VCaP (cell line): ENCODE measurements at regions not wholly inside any gene's neighbourhood (a gene's known extent, or its start where the extent isn't known, plus 50 kb on each side); places are given as distances from the start of the nearest gene placed in this dataset.
"Not testable (repeated sequence)": the region's sequence is repeated elsewhere in the genome, so short reads cannot be mapped to it uniquely, and the experiment has no call there.

ENCODE experiments used
- H3K27ac ChIP-seq: fragments of 450-650 bp; 2 replicates; pipeline ENCODE4 v1.5.1; 2017
- TF ChIP-seq, protein P1 (sequence below): fragments of 450-650 bp; conservative IDR thresholded peaks from 2 replicates; pipeline ENCODE4 v1.5.1; 2017; ENCODE audit warnings: mild to moderate bottlenecking, moderate library complexity

DNA sequence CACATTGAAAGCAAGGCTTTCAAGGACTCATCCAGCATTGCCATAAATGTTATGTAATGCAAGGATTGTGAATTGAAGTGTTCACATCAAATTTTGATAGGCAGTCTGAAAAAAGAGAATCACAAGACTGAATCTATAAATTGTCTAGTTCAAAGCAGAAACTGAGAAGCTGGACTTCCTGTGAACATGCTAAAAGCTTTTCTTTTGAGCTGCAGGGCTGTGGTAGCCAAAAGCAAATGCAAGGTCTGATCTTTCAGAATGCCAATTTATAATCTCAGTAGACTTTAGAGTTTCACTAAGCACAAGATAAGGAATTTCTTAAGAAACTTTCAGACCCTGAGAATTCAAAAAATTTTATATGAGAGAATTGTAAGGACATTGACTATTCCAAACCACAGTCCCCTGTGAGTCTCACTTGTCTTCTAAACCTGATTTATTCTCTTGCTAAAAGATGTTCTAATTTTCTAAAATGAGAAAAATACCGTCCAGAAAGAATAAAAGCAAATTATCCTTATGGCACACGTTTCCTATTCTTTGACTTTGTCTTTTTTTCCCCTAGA is 1700.3 kb downstream of the OTOL1 start:
- H3K27ac ChIP-seq: no peak overlapping the region
- TF ChIP-seq, protein P1, sequence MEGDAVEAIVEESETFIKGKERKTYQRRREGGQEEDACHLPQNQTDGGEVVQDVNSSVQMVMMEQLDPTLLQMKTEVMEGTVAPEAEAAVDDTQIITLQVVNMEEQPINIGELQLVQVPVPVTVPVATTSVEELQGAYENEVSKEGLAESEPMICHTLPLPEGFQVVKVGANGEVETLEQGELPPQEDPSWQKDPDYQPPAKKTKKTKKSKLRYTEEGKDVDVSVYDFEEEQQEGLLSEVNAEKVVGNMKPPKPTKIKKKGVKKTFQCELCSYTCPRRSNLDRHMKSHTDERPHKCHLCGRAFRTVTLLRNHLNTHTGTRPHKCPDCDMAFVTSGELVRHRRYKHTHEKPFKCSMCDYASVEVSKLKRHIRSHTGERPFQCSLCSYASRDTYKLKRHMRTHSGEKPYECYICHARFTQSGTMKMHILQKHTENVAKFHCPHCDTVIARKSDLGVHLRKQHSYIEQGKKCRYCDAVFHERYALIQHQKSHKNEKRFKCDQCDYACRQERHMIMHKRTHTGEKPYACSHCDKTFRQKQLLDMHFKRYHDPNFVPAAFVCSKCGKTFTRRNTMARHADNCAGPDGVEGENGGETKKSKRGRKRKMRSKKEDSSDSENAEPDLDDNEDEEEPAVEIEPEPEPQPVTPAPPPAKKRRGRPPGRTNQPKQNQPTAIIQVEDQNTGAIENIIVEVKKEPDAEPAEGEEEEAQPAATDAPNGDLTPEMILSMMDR: no peak

DNA sequence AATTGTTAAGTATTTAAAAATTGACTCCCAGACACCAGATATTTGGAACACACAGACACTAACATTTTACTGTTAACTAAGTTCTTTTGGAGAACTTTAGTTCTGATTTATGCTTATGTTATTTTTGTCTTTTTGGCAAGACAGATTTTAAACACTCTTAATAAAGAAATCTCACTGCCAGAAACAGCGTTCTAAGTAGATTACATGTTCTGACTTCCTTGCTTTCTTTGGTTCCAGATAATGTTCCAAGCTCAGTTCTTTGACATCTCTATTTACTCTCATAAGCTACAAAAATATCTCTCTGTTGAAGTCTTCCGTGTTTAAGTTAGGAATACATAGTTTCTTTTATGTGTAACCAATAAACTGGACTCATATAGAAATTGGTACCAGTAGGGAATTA is 1699.6 kb downstream of the OTOL1 start:
- no peak overlapping the region for H3K27ac ChIP-seq
- TF ChIP-seq, protein P1: no peak

DNA sequence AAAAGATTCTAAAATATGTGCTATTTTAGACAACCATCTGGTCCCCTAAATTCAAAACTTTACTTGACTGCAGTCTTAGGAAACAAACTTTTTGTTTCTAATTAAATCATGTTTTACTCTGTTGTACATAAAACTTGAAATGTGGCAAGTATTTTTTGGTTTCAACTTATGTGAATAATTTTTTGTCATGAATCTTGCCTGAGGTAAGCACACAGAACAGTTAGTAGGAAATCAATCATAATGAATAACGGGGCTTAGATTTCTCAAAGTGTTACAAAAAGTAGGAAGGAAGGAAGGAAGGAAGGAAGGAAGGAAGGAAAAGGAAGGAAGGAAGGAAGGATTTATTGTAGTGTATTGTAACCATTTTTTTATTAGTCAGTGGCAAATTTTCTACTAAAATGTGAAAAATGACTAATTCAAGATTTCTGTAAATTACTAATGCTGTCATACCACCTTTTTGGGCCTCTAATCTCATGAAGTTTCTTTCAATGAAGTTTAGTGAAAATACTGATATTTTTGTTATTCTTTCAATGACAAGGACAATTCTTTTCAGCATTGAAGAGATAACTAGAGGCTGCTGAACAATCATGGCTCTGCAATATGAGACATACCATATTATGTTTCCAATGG is 1689.2 kb downstream of the OTOL1 start:
- no peak overlapping the region for H3K27ac ChIP-seq
- TF ChIP-seq, protein P1: no peak

DNA sequence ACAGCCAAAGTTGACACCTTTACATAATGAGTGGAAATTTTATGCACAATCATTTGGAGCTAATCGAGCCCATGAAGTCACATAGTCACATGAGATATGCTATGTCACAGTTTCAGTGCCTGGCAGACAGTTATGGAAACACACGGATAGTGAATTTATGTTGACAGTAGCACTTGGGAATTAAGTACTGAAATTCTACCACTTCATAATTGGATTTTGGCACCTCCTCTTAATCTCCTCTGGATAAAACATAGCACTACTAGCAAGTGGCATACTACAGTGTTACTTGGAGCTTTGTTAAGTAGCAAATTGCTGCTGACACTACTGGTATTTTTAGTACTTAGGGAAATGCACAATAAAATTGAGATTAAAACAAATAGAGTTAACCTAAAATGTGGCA is 1679.4 kb downstream of the OTOL1 start:
- no peak overlapping the region for H3K27ac ChIP-seq
- TF ChIP-seq, protein P1: no peak

DNA sequence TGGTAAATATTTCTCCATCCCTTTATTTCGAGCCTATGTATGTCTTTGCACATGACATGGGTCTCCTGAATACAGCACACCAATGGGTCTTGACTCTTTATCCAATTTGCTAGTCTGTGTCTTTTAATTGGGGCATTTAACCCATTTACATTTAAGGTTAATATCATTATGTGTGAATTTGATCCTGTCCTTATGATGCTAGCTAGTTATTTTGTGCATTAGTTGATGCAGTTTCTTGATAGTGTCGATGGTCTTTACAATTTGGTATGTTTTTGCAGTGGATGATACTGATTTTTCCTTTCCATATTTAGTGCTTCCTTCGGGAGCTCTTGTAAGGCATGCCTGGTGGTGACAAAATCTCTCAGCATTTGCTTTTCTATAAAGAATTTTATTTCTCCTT is 1675.9 kb downstream of the OTOL1 start:
- H3K27ac ChIP-seq: not testable (repeated sequence)

DNA sequence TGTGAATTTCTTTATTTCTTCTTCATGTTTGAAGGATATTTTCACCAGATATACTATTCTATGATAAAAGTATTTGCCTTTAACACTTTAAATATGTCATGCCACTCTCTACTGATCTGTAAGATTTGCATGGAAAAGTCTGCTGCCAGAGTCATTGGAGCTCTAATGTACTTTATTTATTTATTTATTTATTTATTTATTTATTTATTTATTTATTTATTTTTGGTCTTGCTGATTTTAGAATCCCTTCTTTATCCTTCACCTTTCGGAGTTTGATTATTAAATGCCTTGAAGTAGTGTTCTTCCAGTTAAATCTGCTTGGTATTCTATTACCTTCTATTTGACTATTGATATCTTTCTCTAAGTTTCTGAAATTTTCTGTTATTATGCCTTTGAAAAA is 1669.6 kb downstream of the OTOL1 start:
- TF ChIP-seq, protein P1: no peak

DNA sequence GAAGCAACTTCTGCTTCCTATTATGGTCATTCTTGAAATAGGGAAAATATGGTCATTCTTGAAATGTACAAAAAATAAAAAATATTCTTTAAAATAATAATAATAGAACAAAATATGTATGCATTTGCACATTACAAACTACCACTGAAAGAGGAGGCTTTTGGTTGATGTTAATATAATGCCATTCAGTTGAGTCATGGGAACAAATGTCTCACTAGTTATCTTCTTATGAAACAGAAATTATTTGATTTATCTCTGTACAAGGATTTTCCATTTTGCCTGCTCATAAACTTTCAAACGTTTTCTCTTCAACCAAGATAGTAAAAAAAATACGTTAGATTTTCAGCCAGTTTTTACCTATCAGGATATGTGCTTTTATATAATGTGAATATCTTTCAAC is 1662.7 kb downstream of the OTOL1 start:
- H3K27ac ChIP-seq: no peak overlapping the region
- TF ChIP-seq, protein P1: no peak

More for the DNA sequence above, 1669.6 kb downstream of the OTOL1 start:
- no peak overlapping the region for H3K27ac ChIP-seq

DNA sequence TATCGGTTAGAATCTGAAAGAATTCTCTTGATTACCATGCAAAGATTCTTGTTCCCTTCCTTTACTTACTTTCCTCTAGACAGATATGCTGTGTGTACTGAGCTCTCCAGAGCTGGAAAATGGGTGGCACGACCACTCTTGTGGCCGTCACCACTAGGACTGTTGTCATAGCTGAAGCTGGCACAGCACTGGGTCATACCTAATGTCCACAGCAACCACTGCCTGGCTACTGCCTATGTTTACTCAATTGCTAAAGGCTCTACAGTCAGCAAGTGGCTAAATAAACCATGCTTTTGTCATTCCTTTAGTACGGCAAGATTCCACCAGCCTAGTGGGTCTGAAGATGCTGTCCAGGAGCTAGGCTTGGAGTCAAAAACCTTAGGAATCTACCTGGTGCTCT is 1643.0 kb downstream of the OTOL1 start:
- no peak overlapping the region for H3K27ac ChIP-seq
- TF ChIP-seq, protein P1: no peak
